Coronary artery (tissue), 2 donors: ENCODE measurements at regions not wholly inside any gene's neighbourhood (a gene's known extent, or its start where the extent isn't known, plus 50 kb on each side); places are given as distances from the start of the nearest gene placed in this dataset.
"Not testable (repeated sequence)": the region's sequence is repeated elsewhere in the genome, so short reads cannot be mapped to it uniquely, and the experiment has no call there.

ENCODE experiments used
- DNase-seq: peaks from one replicate; pipeline ENCODE4 v3.0.0-alpha.2; 2017; ENCODE audit warnings: low spot score
- H3K27ac ChIP-seq, 2 donors: fragments of 200-600 bp; sonication (generic); one replicate each; pipeline ENCODE4 v1.5.1; 2016 to 2019
- H3K4me3 ChIP-seq: fragments of 200-600 bp; sonication (generic); 2 replicates; pipeline ENCODE4 v1.5.1; 2016; ENCODE audit warnings: mild to moderate bottlenecking, moderate library complexity
- CTCF ChIP-seq: fragments of 200-600 bp; sonication (generic); IDR thresholded peaks from one replicate; pipeline ENCODE4 v1.5.1; 2019; ENCODE audit warnings: antibody characterized with exemption

- not testable (repeated sequence) for DNase-seq, H3K27ac ChIP-seq, H3K4me3 ChIP-seq
Measured at GRCh38 chr7:97928844-97929243, 56.6 kb upstream of the ASNS start.

GRCh38 chr7:97927790-97928748, 55.9 kb upstream of the ASNS start:
- not testable (repeated sequence) for H3K27ac ChIP-seq, DNase-seq
- TF ChIP-seq CTCF = peak; percentile 91
- peak overlapping the region; percentile 75 for H3K4me3 ChIP-seq
